GM23248 (cell line): ENCODE measurements at regions not wholly inside any gene's neighbourhood (a gene's known extent, or its start where the extent isn't known, plus 50 kb on each side); places are given as distances from the start of the nearest gene placed in this dataset.

Experiments
- DNase-seq: peaks from one replicate; pipeline ENCODE4 v3.0.0-alpha.2; 2015
- H2AFZ ChIP-seq: fragments of 200-600 bp; sonication (generic); 2 replicates; pipeline ENCODE4 v1.6.1; 2016; ENCODE audit warnings: antibody characterized with exemption
- H3F3A ChIP-seq: fragments of 200-600 bp; sonication (generic); 2 replicates; pipeline ENCODE4 v1.6.1; 2016; ENCODE audit warnings: mild to moderate bottlenecking, antibody characterized with exemption, mixed run types; ENCODE audit not compliant: insufficient read depth
- H3K27ac ChIP-seq: fragments of 200-600 bp; sonication (generic); 2 replicates; pipeline ENCODE4 v1.5.1; 2016; ENCODE audit warnings: mild to moderate bottlenecking
- H3K27me3 ChIP-seq: fragments of 200-600 bp; sonication (generic); replicated peaks from 2 replicates; pipeline ENCODE4 v1.6.1; 2016; ENCODE audit warnings: mild to moderate bottlenecking; ENCODE audit not compliant: insufficient read depth
- H3K36me3 ChIP-seq: fragments of 200-600 bp; sonication (generic); 2 replicates; pipeline ENCODE4 v1.6.1; 2016; ENCODE audit warnings: low read depth, mild to moderate bottlenecking
- H3K4me1 ChIP-seq: fragments of 200-600 bp; sonication (generic); 2 replicates; pipeline ENCODE4 v1.6.1; 2016; ENCODE audit warnings: mild to moderate bottlenecking; ENCODE audit not compliant: insufficient read depth
- H3K4me2 ChIP-seq: fragments of 200-600 bp; sonication (generic); one replicate; pipeline ENCODE4 v1.6.1; 2016; ENCODE audit warnings: mild to moderate bottlenecking; ENCODE audit not compliant: unreplicated experiment
- H3K4me3 ChIP-seq: fragments of 200-600 bp; sonication (generic); 2 replicates; pipeline ENCODE4 v1.5.1; 2016; ENCODE audit warnings: mild to moderate bottlenecking
- H3K79me2 ChIP-seq: fragments of 200-600 bp; sonication (generic); 2 replicates; pipeline ENCODE4 v1.6.1; 2016; ENCODE audit warnings: mild to moderate bottlenecking; ENCODE audit not compliant: insufficient read depth
- H3K9ac ChIP-seq: fragments of 200-600 bp; sonication (generic); 2 replicates; pipeline ENCODE4 v1.6.1; 2016; ENCODE audit warnings: mild to moderate bottlenecking
- H3K9me2 ChIP-seq: fragments of 200-600 bp; sonication (generic); 2 replicates; pipeline ENCODE4 v1.6.1; 2016; ENCODE audit warnings: mixed run types, mild to moderate bottlenecking, moderate library complexity; ENCODE audit not compliant: insufficient read depth
- H3K9me3 ChIP-seq: fragments of 200-600 bp; sonication (generic); one replicate; pipeline ENCODE4 v1.6.1; 2017; ENCODE audit warnings: low read depth
- H4K20me1 ChIP-seq: fragments of 200-600 bp; sonication (generic); 2 replicates; pipeline ENCODE4 v1.6.0; 2016; ENCODE audit not compliant: insufficient read depth
- EZH2 ChIP-seq: fragments of 200-600 bp; sonication (generic); IDR thresholded peaks from 2 replicates; pipeline ENCODE4 v1.6.1; 2018; ENCODE audit warnings: antibody characterized with exemption, mild to moderate bottlenecking; ENCODE audit not compliant: insufficient read depth, poor library complexity, severe bottlenecking
- EZH2phosphoT487 ChIP-seq: fragments of 200-600 bp; sonication (generic); IDR thresholded peaks from 2 replicates; pipeline ENCODE4 v1.6.1; 2018; ENCODE audit warnings: antibody characterized with exemption, moderate library complexity, mild to moderate bottlenecking, low read depth; ENCODE audit not compliant: insufficient read depth
- WGBS, 2 experiments: methylation state at CpG; one replicate each; pipeline ENCODE4 v1.1.6; 2015 to 2017; ENCODE audit warnings: low lambda C conversion rate in 2 of 2, low coverage in 1 of 2; ENCODE audit errors: missing lambda C conversion rate in 2 of 2; 5-methylcytosine and 5-hydroxymethylcytosine counted together
- in situ Hi-C: fragments of 300-500 bp; cut with MboI; formaldehyde crosslinking; loops from 2 replicates; pipeline ENCODE4 v1.15.0; 2020

- TF ChIP-seq EZH2phosphoT487: no peak
- no peak for TF ChIP-seq EZH2
- Histone ChIP-seq H4K20me1 (no peaks in the 10 kb centered on the region), H2AFZ (no peak overlapping the region), H3K27ac (no peak overlapping the region), H3K4me1 (no peaks in the 10 kb centered on the region), H3K27me3 (no peaks in the 10 kb centered on the region), H3F3A (no peaks in the 10 kb centered on the region), H3K4me2 (no peak overlapping the region), H3K9me2 (no peaks in the 10 kb centered on the region), H3K4me3 (no peak overlapping the region), H3K36me3 (no peaks in the 10 kb centered on the region), H3K9ac (no peak overlapping the region), H3K9me3 (no peaks in the 10 kb centered on the region), H3K79me2 (no peaks in the 10 kb centered on the region)
- no peak for DNase-seq
- WGBS, 2 experiments: 79 to 83% methylated on average over 10 of the region's 10 CpGs
- in situ Hi-C loops: no loop called here
These were observed 61.1 kb upstream of the IRF2BP2 start for GRCh38 chr1:234670967-234671626.

- no peaks in the 10 kb centered on the region for H3K4me1 ChIP-seq
- H3K27ac ChIP-seq: no peak overlapping the region
- no peak for TF ChIP-seq EZH2
- no peaks in the 10 kb centered on the region for H3K27me3 ChIP-seq
- H2AFZ ChIP-seq: no peak overlapping the region
- in situ Hi-C loops: no loop called here
- no peak for DNase-seq
- H3K4me2 ChIP-seq: no peak overlapping the region
- no peaks in the 10 kb centered on the region for H3F3A ChIP-seq
- H3K9me2 ChIP-seq: no peaks in the 10 kb centered on the region
- 56 to 58% methylated on average over 1 of the region's 1 CpG for WGBS, 2 experiments
- H3K36me3 ChIP-seq: no peaks in the 10 kb centered on the region
- H3K79me2 ChIP-seq: no peaks in the 10 kb centered on the region
- no peaks in the 10 kb centered on the region for H3K9me3 ChIP-seq
- no peaks in the 10 kb centered on the region for H4K20me1 ChIP-seq
- H3K9ac ChIP-seq: no peak overlapping the region
- H3K4me3 ChIP-seq: no peak overlapping the region
These were observed 59.5 kb upstream of the IRF2BP2 start for GRCh38 chr1:234669499-234669898.

GRCh38 chr1:234668577-234668955 is 58.6 kb upstream of the IRF2BP2 start:
- TF ChIP-seq EZH2: no peak
- TF ChIP-seq EZH2phosphoT487: no peak
- no peaks in the 10 kb centered on the region for H3F3A ChIP-seq
- H3K4me3 ChIP-seq: no peak overlapping the region
- H3K9ac ChIP-seq: no peak overlapping the region
- no peaks in the 10 kb centered on the region for H3K4me1 ChIP-seq
- WGBS, 2 experiments: 76% methylated on average over 5 of the region's 5 CpGs
- in situ Hi-C loops: no loop called here
- H3K79me2 ChIP-seq: no peaks in the 10 kb centered on the region
- H3K27me3 ChIP-seq: no peaks in the 10 kb centered on the region
- no peaks in the 10 kb centered on the region for H3K9me3 ChIP-seq
- no peak overlapping the region for H3K4me2 ChIP-seq
- H3K9me2 ChIP-seq: no peaks in the 10 kb centered on the region
- no peaks in the 10 kb centered on the region for H3K36me3 ChIP-seq
- H4K20me1 ChIP-seq: no peaks in the 10 kb centered on the region
- no peak overlapping the region for H3K27ac ChIP-seq
- no peak for DNase-seq
- no peak overlapping the region for H2AFZ ChIP-seq

GRCh38 chr1:234667600-234668576 is 57.9 kb upstream of the IRF2BP2 start:
- no peak overlapping the region for H2AFZ ChIP-seq
- 93 to 98% methylated on average over 2 of the region's 2 CpGs for WGBS, 2 experiments
- no peaks in the 10 kb centered on the region for H3K79me2 ChIP-seq
- in situ Hi-C loops: no loop called here
- no peak overlapping the region for H3K27ac ChIP-seq
- no peaks in the 10 kb centered on the region for H4K20me1 ChIP-seq
- no peak overlapping the region for H3K4me2 ChIP-seq
- DNase-seq: no peak
- no peak overlapping the region for H3K9ac ChIP-seq
- H3F3A ChIP-seq: no peaks in the 10 kb centered on the region
- no peaks in the 10 kb centered on the region for H3K9me3 ChIP-seq
- TF ChIP-seq EZH2phosphoT487 (no peak), EZH2 (no peak)
- no peaks in the 10 kb centered on the region for H3K36me3 ChIP-seq
- H3K4me3 ChIP-seq: no peak overlapping the region
- H3K4me1 ChIP-seq: no peaks in the 10 kb centered on the region
- H3K27me3 ChIP-seq: no peaks in the 10 kb centered on the region
- H3K9me2 ChIP-seq: no peaks in the 10 kb centered on the region
